ENCODE measurements at regions not wholly inside any gene's neighbourhood (a gene's known extent, or its start where the extent isn't known, plus 50 kb on each side); places are given as distances from the start of the nearest gene placed in this dataset.

DNA sequence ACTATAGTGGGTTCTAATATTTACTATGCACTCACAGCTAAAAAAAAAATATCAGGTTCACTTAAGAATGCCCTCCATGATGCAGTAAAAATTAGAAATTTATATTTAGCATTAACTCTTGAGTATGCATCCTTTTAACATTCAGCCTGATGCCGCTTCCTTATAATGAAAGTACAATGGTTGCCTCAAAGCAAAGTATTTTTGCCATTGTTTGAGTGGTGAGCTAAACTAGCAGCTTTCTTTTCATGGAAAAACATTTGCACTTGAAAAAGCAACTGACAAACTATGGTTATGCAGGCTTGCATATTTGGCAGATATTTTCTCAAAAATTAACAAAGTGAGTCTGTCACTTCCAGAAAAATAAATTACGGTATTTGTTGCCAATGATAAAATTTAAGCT is 188.6 kb downstream of the SLC6A15 start:
- Histone ChIP-seq H2BK15ac (ENCODE audit: low read length) (no peak overlapping the region), H2AK5ac (ENCODE audit: low read depth, low read length) (no peak overlapping the region), H2AFZ (ENCODE audit: low read length) (no peak overlapping the region), H3K4me3 (ENCODE audit: extremely low read depth in 1 of 4, insufficient read depth in 2 of 4, low read depth in 3 of 4, low read length in 4 of 4) (peak overlapping the region in 1 of 4 experiments; percentile 9; a peak in 1 of 8 replicates), H3K36me3 (ENCODE audit: control insufficient read depth in 2 of 4, insufficient read depth in 4 of 4, low read length in 3 of 4) (no peaks in the 10 kb centered on the region), H2BK12ac (ENCODE audit: low read depth, low read length) (no peak overlapping the region), H2BK120ac (replicated peaks; ENCODE audit: low read depth, low read length) (no peak overlapping the region), H3K18ac (ENCODE audit: extremely low read depth, low read length) (no peak overlapping the region), H4K8ac (ENCODE audit: extremely low read depth, insufficient read depth, low read length) (no peak overlapping the region), H3K4me1 (replicated peaks in 1 of 4; ENCODE audit: control insufficient read depth in 3 of 4, insufficient read depth in 4 of 4, low read length in 3 of 4) (peaks cover 0 to 11% (median 5%) of the 10 kb centered on the region in 4 experiments; a peak in 3 of 7 replicates), H3K9ac (replicated peaks in 1 of 4; ENCODE audit: extremely low read depth in 1 of 4, low read depth in 3 of 4, low read length in 3 of 4) (no peak overlapping the region), H3K27ac (ENCODE audit: low read depth, low read length) (no peak overlapping the region), H2BK5ac (ENCODE audit: low read depth, low read length) (no peak overlapping the region), H3K14ac (ENCODE audit: insufficient read length) (no peak overlapping the region), H4K5ac (ENCODE audit: insufficient read length, low read depth, low read length) (peak overlapping the region; percentile 94), H4K91ac (replicated peaks; ENCODE audit: insufficient read length, low read length) (no peak overlapping the region), H3K23ac (ENCODE audit: insufficient read length) (no peak overlapping the region), H3K9me3 (ENCODE audit: insufficient read depth in 2 of 2, low read depth in 1 of 2, low read length in 1 of 2) (no peaks in the 10 kb centered on the region), H3K4ac (replicated peaks; ENCODE audit: insufficient read length, low read depth, low read length) (no peak overlapping the region), H3K4me2 (ENCODE audit: insufficient read depth in 1 of 2, low read depth in 2 of 2, low read length in 2 of 2) (no peak overlapping the region), H4K20me1 (replicated peaks in 1 of 2; ENCODE audit: control insufficient read depth in 1 of 2, insufficient read depth in 2 of 2, low read length in 2 of 2) (no peaks in the 10 kb centered on the region), H3K27me3 (replicated peaks in 1 of 4; ENCODE audit: control insufficient read depth in 3 of 4, extremely low read depth in 1 of 4, insufficient read depth in 3 of 4, low read length in 3 of 4) (no peaks in the 10 kb centered on the region), H3K56ac (replicated peaks; ENCODE audit: insufficient read length, low read depth, low read length) (no peak overlapping the region), H3K23me2 (ENCODE audit: low read depth, low read length) (no peaks in the 10 kb centered on the region), H2BK20ac (ENCODE audit: low read length) (no peak overlapping the region), H3K79me1 (ENCODE audit: low read depth, low read length) (no peaks in the 10 kb centered on the region), H3K79me2 (ENCODE audit: control insufficient read depth in 1 of 2, insufficient read depth in 2 of 2, low read length in 2 of 2) (no peaks in the 10 kb centered on the region)
- WGBS, 2 experiments (ENCODE audit: extremely low coverage in 1 of 2, insufficient coverage in 1 of 2, insufficient read length in 1 of 2, insufficient replicate concordance in 2 of 2, low coverage in 1 of 2, low lambda C conversion rate in 2 of 2, missing lambda C conversion rate in 1 of 2) = 54% methylated on average over 2 of the region's 2 CpGs; no CpG with 5 or more reads in 1 of the 2 experiments
- ChIA-PET POLR2A (ENCODE audit: partially characterized antibody) (interaction anchor here (1.2 kb wide), 1 partner anchor 34 kb away, joined by 3 read pairs; no protein-coding TSS in a partner anchor), CTCF (ENCODE audit: partially characterized antibody) (no interaction called here)
- FAIRE-seq (no peak), DNase-seq (ENCODE audit: low read depth in 1 of 2, low spot score in 2 of 2) (no peak)
- no peak for TF ChIP-seq HDAC2 (IDR thresholded peaks at IDR 0.05; ENCODE audit: borderline replicate concordance in 1 of 2, low read depth in 2 of 2, low read length in 2 of 2)
- TF ChIP-seq RNF2 (IDR thresholded peaks at IDR 0.05; ENCODE audit: borderline replicate concordance, low read depth, low read length, missing control alignments, poor library complexity, severe bottlenecking) = no peak
- TF ChIP-seq FOSL1 (IDR thresholded peaks at IDR 0.05; ENCODE audit: insufficient read depth, low read depth, low read length) = no peak
- TF ChIP-seq SIN3A (conservative IDR thresholded peaks at IDR 0.05 in 1 of 2, IDR thresholded peaks at IDR 0.05 in 1 of 2; ENCODE audit: low read depth in 1 of 2, low read length in 2 of 2) = no peak
- no peak for TF ChIP-seq NANOG (IDR thresholded peaks at IDR 0.05; ENCODE audit: insufficient read depth, low read depth, low read length, poor library complexity, severe bottlenecking)

All from H1 (cell line).